Stimulated activated naive CD8-positive, alpha-beta T cell treated with anti-CD3 and anti-CD28 coated beads, Interleukin-15, Interleukin-2, amounts not matched to agents 100 ng/mL and 50 ng/mL, for 24 hours (primary cell): ENCODE measurements at regions not wholly inside any gene's neighbourhood (a gene's known extent, or its start where the extent isn't known, plus 50 kb on each side); places are given as distances from the start of the nearest gene placed in this dataset.

Source experiments
- H3K27ac Mint-ChIP-seq: one replicate; pipeline ENCODE4 v1.8.0; 2021; ENCODE audit warnings: mild to moderate bottlenecking, mixed read lengths
- H3K27me3 Mint-ChIP-seq: one replicate; pipeline ENCODE4 v1.8.0; 2021; ENCODE audit warnings: mixed read lengths
- H3K36me3 Mint-ChIP-seq: one replicate; pipeline ENCODE4 v1.8.0; 2021; ENCODE audit warnings: low read depth, mixed read lengths
- H3K4me1 Mint-ChIP-seq: one replicate; pipeline ENCODE4 v1.8.0; 2021; ENCODE audit warnings: low read depth, mixed read lengths
- H3K4me3 Mint-ChIP-seq: one replicate; pipeline ENCODE4 v1.8.0; 2021; ENCODE audit warnings: mild to moderate bottlenecking, mixed read lengths
- H3K9me3 Mint-ChIP-seq: one replicate; pipeline ENCODE4 v1.8.0; 2021; ENCODE audit warnings: mixed read lengths

DNA sequence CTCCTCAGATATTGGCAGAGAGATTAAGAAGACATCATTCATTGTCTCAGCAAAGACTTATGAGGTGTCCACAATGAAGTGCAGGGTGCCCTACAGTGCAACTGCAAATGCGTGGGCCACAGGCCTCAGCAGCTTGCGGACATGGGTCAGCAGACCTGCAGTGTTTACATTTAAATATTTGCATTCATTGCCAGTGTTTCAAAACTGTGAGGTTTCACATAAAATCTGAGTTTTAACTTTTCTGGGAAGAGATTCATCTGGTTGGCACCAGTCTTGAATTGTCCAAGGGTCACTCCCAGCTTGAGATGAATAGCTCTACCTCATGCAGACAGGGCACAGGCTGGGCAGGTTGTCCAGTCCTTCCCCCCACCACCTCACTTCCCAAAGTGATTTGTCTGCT, 286.8 kb upstream of the DUSP10 start:
- H3K4me3 Mint-ChIP-seq = no peak overlapping the region
- no peaks in the 10 kb centered on the region for H3K27me3 Mint-ChIP-seq
- no peak overlapping the region for H3K27ac Mint-ChIP-seq
- no peaks in the 10 kb centered on the region for H3K9me3 Mint-ChIP-seq
- H3K4me1 Mint-ChIP-seq = no peaks in the 10 kb centered on the region
- H3K36me3 Mint-ChIP-seq = no peaks in the 10 kb centered on the region

DNA sequence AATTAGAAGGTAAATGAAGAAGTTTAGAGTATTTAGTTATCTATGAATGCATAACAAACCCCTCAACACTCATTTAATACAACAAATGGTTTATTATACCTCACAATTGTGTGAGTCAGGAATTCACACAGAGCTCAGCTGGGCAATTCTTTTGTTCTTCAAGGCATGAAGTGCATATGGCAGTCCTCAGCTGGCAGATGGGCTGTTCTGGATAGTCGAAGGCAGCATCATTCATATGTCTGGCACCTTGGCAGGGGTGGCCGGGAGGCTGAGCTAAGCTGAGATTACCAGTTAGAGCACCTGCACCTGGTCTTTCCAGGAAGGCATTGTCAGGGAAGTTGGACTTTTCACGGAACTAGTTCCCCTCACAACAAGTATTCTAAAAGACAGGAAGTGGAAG, 286.2 kb upstream of the DUSP10 start:
- no peaks in the 10 kb centered on the region for H3K27me3 Mint-ChIP-seq
- H3K4me3 Mint-ChIP-seq = no peak overlapping the region
- no peaks in the 10 kb centered on the region for H3K4me1 Mint-ChIP-seq
- H3K36me3 Mint-ChIP-seq = no peaks in the 10 kb centered on the region
- no peak overlapping the region for H3K27ac Mint-ChIP-seq
- no peaks in the 10 kb centered on the region for H3K9me3 Mint-ChIP-seq

GRCh38 chr1:222026280-222026679, 284.4 kb upstream of the DUSP10 start:
- Mint-ChIP-seq H3K4me1 (no peaks in the 10 kb centered on the region), H3K4me3 (no peak overlapping the region), H3K9me3 (no peaks in the 10 kb centered on the region), H3K27ac (no peak overlapping the region), H3K36me3 (no peaks in the 10 kb centered on the region), H3K27me3 (no peaks in the 10 kb centered on the region)

GRCh38 chr1:222023025-222023424, 281.1 kb upstream of the DUSP10 start:
- H3K27me3 Mint-ChIP-seq = no peaks in the 10 kb centered on the region
- H3K36me3 Mint-ChIP-seq = no peaks in the 10 kb centered on the region
- H3K4me3 Mint-ChIP-seq = no peak overlapping the region
- no peaks in the 10 kb centered on the region for H3K4me1 Mint-ChIP-seq
- H3K9me3 Mint-ChIP-seq = no peaks in the 10 kb centered on the region
- H3K27ac Mint-ChIP-seq = no peak overlapping the region

DNA sequence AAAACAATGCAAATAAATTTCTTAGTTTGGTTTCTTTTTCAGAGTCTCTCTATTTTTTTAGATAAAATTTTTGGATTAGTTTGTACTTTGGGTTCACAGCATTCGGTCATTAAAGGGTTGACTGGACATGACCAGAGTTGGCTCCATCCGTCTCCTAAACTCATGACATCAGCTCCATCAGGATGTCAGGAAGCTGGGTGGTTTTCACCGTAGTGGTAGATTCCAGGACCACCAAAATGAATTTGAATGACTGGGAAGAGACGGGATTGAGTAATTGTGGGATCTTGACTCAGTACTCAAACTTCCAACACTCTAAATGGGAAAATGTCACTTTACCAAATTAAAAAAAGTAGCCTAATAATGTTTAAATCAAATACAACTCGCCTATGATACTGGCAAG, 279.2 kb upstream of the DUSP10 start:
- Mint-ChIP-seq H3K36me3 (no peaks in the 10 kb centered on the region), H3K27ac (no peak overlapping the region), H3K4me3 (no peak overlapping the region), H3K9me3 (no peaks in the 10 kb centered on the region), H3K4me1 (no peaks in the 10 kb centered on the region), H3K27me3 (no peaks in the 10 kb centered on the region)

GRCh38 chr1:222020553-222020952, 278.7 kb upstream of the DUSP10 start:
- Mint-ChIP-seq H3K36me3 (no peaks in the 10 kb centered on the region), H3K27ac (no peak overlapping the region), H3K4me3 (no peak overlapping the region), H3K27me3 (no peaks in the 10 kb centered on the region), H3K9me3 (no peaks in the 10 kb centered on the region), H3K4me1 (no peaks in the 10 kb centered on the region)

- no peaks in the 10 kb centered on the region for H3K36me3 Mint-ChIP-seq
- H3K9me3 Mint-ChIP-seq = no peaks in the 10 kb centered on the region
- H3K4me3 Mint-ChIP-seq = no peak overlapping the region
- no peaks in the 10 kb centered on the region for H3K27me3 Mint-ChIP-seq
- no peaks in the 10 kb centered on the region for H3K4me1 Mint-ChIP-seq
- no peak overlapping the region for H3K27ac Mint-ChIP-seq
These were observed 277.1 kb upstream of the DUSP10 start for GRCh38 chr1:222019029-222019428.

DNA sequence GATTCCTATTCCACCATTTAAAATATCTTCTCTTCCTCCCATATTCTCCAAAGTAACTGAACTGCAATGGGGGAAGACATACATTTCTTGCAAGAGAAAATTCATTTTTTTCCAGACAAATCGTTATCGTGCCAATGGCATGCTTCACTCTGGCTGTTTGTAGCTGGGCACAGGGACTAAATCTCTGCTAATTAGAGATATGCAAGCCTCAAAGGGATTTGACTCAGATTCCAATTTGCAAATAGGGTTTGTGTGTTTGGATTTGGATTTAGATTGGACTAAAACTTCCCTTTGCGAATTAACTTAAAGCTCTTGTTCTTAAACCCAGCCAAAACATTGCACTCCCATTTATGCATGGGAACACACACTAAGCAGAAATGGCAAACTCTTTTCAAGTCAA, 276.2 kb upstream of the DUSP10 start:
- H3K27me3 Mint-ChIP-seq = no peaks in the 10 kb centered on the region
- H3K27ac Mint-ChIP-seq = no peak overlapping the region
- no peaks in the 10 kb centered on the region for H3K9me3 Mint-ChIP-seq
- no peaks in the 10 kb centered on the region for H3K4me1 Mint-ChIP-seq
- H3K36me3 Mint-ChIP-seq = no peaks in the 10 kb centered on the region
- no peak overlapping the region for H3K4me3 Mint-ChIP-seq

DNA sequence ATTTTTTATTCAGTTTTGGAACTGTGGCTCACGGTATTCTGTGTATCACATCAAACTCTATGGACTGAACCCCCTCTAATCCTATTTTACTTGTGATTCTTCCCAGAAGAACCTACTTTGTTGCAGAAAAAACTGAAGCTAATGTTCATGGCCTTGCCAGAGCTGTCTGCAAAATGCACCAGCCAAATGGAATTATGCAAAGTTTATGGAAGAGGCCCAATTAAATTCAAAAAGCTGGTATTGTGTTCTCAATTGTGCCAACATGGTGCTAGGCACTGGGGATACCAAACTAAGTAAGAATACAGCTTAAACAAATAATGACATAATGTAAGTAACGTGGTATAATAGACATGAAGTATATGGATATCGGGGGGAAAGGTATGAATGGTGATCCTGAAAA, 273.8 kb upstream of the DUSP10 start:
- H3K27ac Mint-ChIP-seq = no peak overlapping the region
- H3K36me3 Mint-ChIP-seq = no peaks in the 10 kb centered on the region
- H3K4me1 Mint-ChIP-seq = no peaks in the 10 kb centered on the region
- peaks cover 4% of the 10 kb centered on the region for H3K27me3 Mint-ChIP-seq
- no peak overlapping the region for H3K4me3 Mint-ChIP-seq
- H3K9me3 Mint-ChIP-seq = no peaks in the 10 kb centered on the region

GRCh38 chr1:222014001-222014400, 272.1 kb upstream of the DUSP10 start:
- H3K4me1 Mint-ChIP-seq = peaks cover 2% of the 10 kb centered on the region
- H3K27ac Mint-ChIP-seq = no peak overlapping the region
- H3K4me3 Mint-ChIP-seq = no peak overlapping the region
- no peaks in the 10 kb centered on the region for H3K9me3 Mint-ChIP-seq
- H3K36me3 Mint-ChIP-seq = no peaks in the 10 kb centered on the region
- H3K27me3 Mint-ChIP-seq = peaks cover 4% of the 10 kb centered on the region

GRCh38 chr1:222012816-222013215, 270.9 kb upstream of the DUSP10 start:
- Mint-ChIP-seq H3K4me1 (peaks cover 4% of the 10 kb centered on the region), H3K27me3 (peaks cover 4% of the 10 kb centered on the region), H3K9me3 (no peaks in the 10 kb centered on the region), H3K36me3 (no peaks in the 10 kb centered on the region), H3K27ac (no peak overlapping the region), H3K4me3 (no peak overlapping the region)

- no peak overlapping the region for H3K27ac Mint-ChIP-seq
- no peak overlapping the region for H3K4me3 Mint-ChIP-seq
- H3K4me1 Mint-ChIP-seq = peaks cover 4% of the 10 kb centered on the region
- H3K36me3 Mint-ChIP-seq = no peaks in the 10 kb centered on the region
- peaks cover 4% of the 10 kb centered on the region for H3K27me3 Mint-ChIP-seq
- no peaks in the 10 kb centered on the region for H3K9me3 Mint-ChIP-seq
These were observed 268.4 kb upstream of the DUSP10 start for GRCh38 chr1:222010306-222010705.

DNA sequence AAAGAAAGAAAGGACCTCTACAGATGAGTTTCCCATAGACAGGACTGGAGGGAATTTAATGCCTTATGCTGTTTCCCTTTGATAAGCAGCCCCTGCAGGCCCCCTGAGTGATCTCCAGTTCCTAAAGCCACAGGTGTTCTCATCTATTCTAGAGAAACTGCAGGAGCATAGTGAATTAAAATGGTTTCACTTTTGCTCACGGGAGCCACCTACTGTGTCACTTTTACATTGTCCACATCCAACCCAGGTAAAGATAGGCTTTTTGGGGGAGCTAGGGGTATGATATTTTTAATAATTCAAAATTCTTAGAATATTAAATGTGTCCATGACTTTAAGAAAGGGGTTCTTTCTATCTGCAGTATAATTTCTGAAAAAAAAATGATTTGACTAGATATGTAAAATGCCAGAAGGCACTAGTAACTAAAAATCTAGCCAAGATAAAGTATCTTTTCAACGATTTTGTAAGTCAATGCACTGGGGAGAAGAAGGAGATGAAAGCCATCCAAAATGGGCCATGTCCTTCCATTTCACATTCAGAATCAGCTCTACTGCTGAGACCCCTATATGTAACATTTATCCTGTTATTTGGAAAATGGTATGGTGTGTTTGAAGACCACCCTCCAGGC, 267.3 kb upstream of the DUSP10 start:
- Mint-ChIP-seq H3K27ac (no peak overlapping the region), H3K4me1 (peaks cover 4% of the 10 kb centered on the region), H3K36me3 (no peaks in the 10 kb centered on the region), H3K4me3 (no peak overlapping the region), H3K27me3 (peaks cover 4% of the 10 kb centered on the region), H3K9me3 (no peaks in the 10 kb centered on the region)

DNA sequence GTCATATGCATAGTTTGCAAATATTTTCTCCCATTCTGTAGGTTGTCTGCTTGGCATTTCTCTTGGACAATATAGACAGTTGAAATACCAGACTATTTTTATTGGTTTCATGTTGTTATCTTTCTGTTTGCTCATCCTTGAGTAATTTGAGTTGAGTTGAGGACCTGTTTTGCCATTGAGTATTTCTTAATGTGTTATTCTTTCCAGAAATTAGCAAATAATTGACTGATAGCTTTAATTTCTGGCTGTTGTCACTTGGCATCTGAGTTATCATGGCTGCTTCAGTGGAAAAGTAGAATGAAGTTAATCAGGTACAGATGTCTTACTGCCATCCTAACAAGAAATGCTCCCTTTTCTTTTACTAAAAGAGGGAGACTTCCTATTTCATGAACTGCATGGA, 264.8 kb upstream of the DUSP10 start:
- no peaks in the 10 kb centered on the region for H3K27me3 Mint-ChIP-seq
- no peaks in the 10 kb centered on the region for H3K36me3 Mint-ChIP-seq
- peaks cover 4% of the 10 kb centered on the region for H3K4me1 Mint-ChIP-seq
- H3K9me3 Mint-ChIP-seq = no peaks in the 10 kb centered on the region
- no peak overlapping the region for H3K27ac Mint-ChIP-seq
- H3K4me3 Mint-ChIP-seq = no peak overlapping the region

- H3K36me3 Mint-ChIP-seq = no peaks in the 10 kb centered on the region
- H3K4me1 Mint-ChIP-seq = peaks cover 4% of the 10 kb centered on the region
These were observed 262.9 kb upstream of the DUSP10 start for GRCh38 chr1:222004784-222005183.

GRCh38 chr1:222004034-222004433, 262.1 kb upstream of the DUSP10 start:
- Mint-ChIP-seq H3K27me3 (no peaks in the 10 kb centered on the region), H3K4me3 (no peak overlapping the region), H3K27ac (no peak overlapping the region), H3K9me3 (no peaks in the 10 kb centered on the region), H3K36me3 (no peaks in the 10 kb centered on the region), H3K4me1 (peaks cover 3% of the 10 kb centered on the region)

More at GRCh38 chr1:222004784-222005183, 262.9 kb upstream of the DUSP10 start:
- no peak overlapping the region for H3K4me3 Mint-ChIP-seq
- no peaks in the 10 kb centered on the region for H3K9me3 Mint-ChIP-seq
- no peaks in the 10 kb centered on the region for H3K27me3 Mint-ChIP-seq
- no peak overlapping the region for H3K27ac Mint-ChIP-seq
